ENCODE measurements at regions not wholly inside any gene's neighbourhood (a gene's known extent, or its start where the extent isn't known, plus 50 kb on each side); places are given as distances from the start of the nearest gene placed in this dataset.

- TF ChIP-seq CTCF (IDR thresholded peaks at IDR 0.05) = no peak
- H3K27me3 ChIP-seq (ENCODE audit: insufficient read depth in 3 of 3, low read length in 2 of 3) = no peaks in the 10 kb centered on the region
- DNase-seq (peak in 1 of 2 donors; percentile 48), ATAC-seq (no peak)
- no peak overlapping the region for H3K27ac ChIP-seq
- no peak overlapping the region for H3K4me3 ChIP-seq
- no peaks in the 10 kb centered on the region for H3K4me1 ChIP-seq
- WGBS, 3 donors = 96 to 98% (median 97%) methylated on average over 19 of the region's 19 CpGs
- no peaks in the 10 kb centered on the region for H3K9me3 ChIP-seq
- intact Hi-C loops (cut with DNase I) = no loop called here
- no peaks in the 10 kb centered on the region for H3K36me3 ChIP-seq (ENCODE audit: insufficient read depth in 1 of 2, low read depth in 1 of 2)
Measured at GRCh38 chr5:93145019-93145418, 436.0 kb downstream of the NR2F1-AS1 start.

GRCh38 chr5:93141969-93142368 lies 439.1 kb downstream of the NR2F1-AS1 start:
- no peak for ATAC-seq
- Histone ChIP-seq H3K36me3 (ENCODE audit: insufficient read depth in 1 of 2, low read depth in 1 of 2) (no peaks in the 10 kb centered on the region), H3K27me3 (ENCODE audit: insufficient read depth in 3 of 3, low read length in 2 of 3) (no peaks in the 10 kb centered on the region), H3K4me1 (no peaks in the 10 kb centered on the region), H3K4me3 (no peak overlapping the region), H3K27ac (no peak overlapping the region), H3K9me3 (no peaks in the 10 kb centered on the region)
- intact Hi-C loops (cut with DNase I) = no loop called here
- no peak for TF ChIP-seq CTCF (IDR thresholded peaks at IDR 0.05)
- no peak for DNase-seq
- WGBS, 3 donors = 24 to 30% (median 27%) methylated on average over 2 of the region's 2 CpGs

- ATAC-seq (peak; percentile 24 to 59 (median 42)), DNase-seq (no peak)
- Histone ChIP-seq H3K27ac (no peak overlapping the region), H3K9me3 (no peaks in the 10 kb centered on the region), H3K4me1 (peaks cover 6% of the 10 kb centered on the region), H3K27me3 (ENCODE audit: insufficient read depth in 3 of 3, low read length in 2 of 3) (no peaks in the 10 kb centered on the region), H3K36me3 (ENCODE audit: insufficient read depth in 1 of 2, low read depth in 1 of 2) (no peaks in the 10 kb centered on the region), H3K4me3 (no peak overlapping the region)
- WGBS, 3 donors = 22 to 33% (median 23%) methylated on average over 5 of the region's 5 CpGs
- TF ChIP-seq CTCF (IDR thresholded peaks at IDR 0.05) = no peak
- intact Hi-C loops (cut with DNase I) = no loop called here
Measured at GRCh38 chr5:93130624-93131490, 450.2 kb downstream of the NR2F1-AS1 start.

- TF ChIP-seq CTCF (IDR thresholded peaks at IDR 0.05) = no peak
- Histone ChIP-seq H3K9me3 (no peaks in the 10 kb centered on the region), H3K4me3 (no peak overlapping the region), H3K4me1 (peaks cover 6% of the 10 kb centered on the region), H3K27ac (no peak overlapping the region), H3K27me3 (ENCODE audit: insufficient read depth in 3 of 3, low read length in 2 of 3) (no peaks in the 10 kb centered on the region), H3K36me3 (ENCODE audit: insufficient read depth in 1 of 2, low read depth in 1 of 2) (no peaks in the 10 kb centered on the region)
- WGBS, 3 donors = 88 to 97% (median 95%) methylated on average over 1 of the region's 1 CpG
- no peak for ATAC-seq
- intact Hi-C loops (cut with DNase I) = no loop called here
- no peak for DNase-seq
Measured at GRCh38 chr5:93126634-93127033, 454.4 kb downstream of the NR2F1-AS1 start.

- Histone ChIP-seq H3K27ac (no peak overlapping the region), H3K4me1 (no peaks in the 10 kb centered on the region), H3K9me3 (no peaks in the 10 kb centered on the region), H3K4me3 (no peak overlapping the region), H3K27me3 (ENCODE audit: insufficient read depth in 3 of 3, low read length in 2 of 3) (no peaks in the 10 kb centered on the region), H3K36me3 (ENCODE audit: insufficient read depth in 1 of 2, low read depth in 1 of 2) (no peaks in the 10 kb centered on the region)
- no peak for ATAC-seq
- TF ChIP-seq CTCF (IDR thresholded peaks at IDR 0.05) = no peak
- DNase-seq = no peak
- intact Hi-C loops (cut with DNase I) = no loop called here
Measured at GRCh38 chr5:93123127-93123526, 457.9 kb downstream of the NR2F1-AS1 start.
